HCT116 (cell line): ENCODE measurements at regions not wholly inside any gene's neighbourhood (a gene's known extent, or its start where the extent isn't known, plus 50 kb on each side); places are given as distances from the start of the nearest gene placed in this dataset.

Source experiments
- ATAC-seq: fragments of 200-7000 bp; cut with Tn5 transposase; 2 replicates; pipeline ENCODE4 v1.9.1; 2020; ENCODE audit warnings: mild to moderate bottlenecking, moderate library complexity
- BruUV-seq: library from RNA; stranded (reverse); fragments of 400-500 nt; replicated peaks from 2 replicates; lab custom pipeline; 2021; lab: Mats Ljungman, UMichigan
- CTCF ChIA-PET: fragments of 300-600 bp; sonication (Branson Sonifier 250); formaldehyde crosslinking; loops from one replicate; lab custom pipeline; 2021; ENCODE audit warnings: antibody characterized with exemption; lab: Charles Lee
- POLR2A ChIA-PET: fragments of 300-600, 350-600 bp; sonication (Branson Sonifier 250); formaldehyde crosslinking; loops from one replicate; lab custom pipeline; 2021; ENCODE audit warnings: antibody characterized with exemption; lab: Charles Lee
- RAD21 ChIA-PET, 2 experiments: fragments of 300-600 bp; sonication (Branson Sonifier 250); formaldehyde crosslinking; loops; one replicate each; lab custom pipeline; 2023; ENCODE audit warnings: low total read pairs in 2 of 2; ENCODE audit not compliant: uncharacterized antibody in 2 of 2, unreplicated experiment in 2 of 2, low non-redundant PET in 1 of 2; lab: Charles Lee
- DNase-seq: peaks from one replicate; pipeline ENCODE4 v3.0.0-alpha.2; 2010; ENCODE audit warnings: low read depth, low spot score
- H2AFZ ChIP-seq: fragments of 200-600 bp; shearing (Covaris generic), sonication (generic); 2 replicates; pipeline ENCODE4 v1.6.1; 2017; ENCODE audit warnings: low read depth, mixed run types, mixed read lengths, antibody characterized with exemption, low read length; ENCODE audit not compliant: poor library complexity, severe bottlenecking
- H3K27ac ChIP-seq: 2 replicates; pipeline ENCODE4 v1.5.1; 2012; ENCODE audit warnings: low read depth, low read length
- H3K27me3 ChIP-seq: fragments of 200-600 bp; sonication (generic); 2 replicates; pipeline ENCODE4 v1.6.1; 2016; ENCODE audit warnings: mixed run types, low read length, mixed read lengths; ENCODE audit not compliant: insufficient read depth
- H3K36me3 ChIP-seq, 2 experiments: fragments of 200-500 bp in 1 of 2; fragments of 200-600 bp in 1 of 2; sonication (Bioruptor generic) in 1 of 2; sonication (generic) in 1 of 2; 2 replicates each; pipeline versions ENCODE4 v1.5.1 to v1.6.1; 2014 to 2016; ENCODE audit warnings: low read length in 2 of 2, inconsistent platforms in 1 of 2, mixed read lengths in 1 of 2, mixed run types in 1 of 2; ENCODE audit not compliant: insufficient read depth in 2 of 2, control insufficient read depth in 1 of 2
- H3K4me1 ChIP-seq, 2 experiments: fragments of 200-600 bp in 1 of 2; sonication (generic) in 1 of 2; 2 replicates each; pipeline versions ENCODE4 v1.5.1 to v1.6.1; 2012 to 2017; ENCODE audit warnings: low read length in 2 of 2, inconsistent platforms in 1 of 2, mild to moderate bottlenecking in 1 of 2, mixed read lengths in 1 of 2, mixed run types in 1 of 2, moderate library complexity in 1 of 2; ENCODE audit not compliant: insufficient read depth in 2 of 2, control insufficient read depth in 1 of 2
- H3K4me2 ChIP-seq: fragments of 200-600 bp; sonication (generic); 2 replicates; pipeline ENCODE4 v1.6.1; 2017; ENCODE audit warnings: mixed run types, low read length, mixed read lengths
- H3K4me3 ChIP-seq, 2 experiments: fragments of 200-600 bp in 1 of 2; sonication (generic) in 1 of 2; replicated peaks in 1 of 2; 2 replicates each; pipeline ENCODE4 v1.5.1; 2011 to 2016; ENCODE audit warnings: low read length in 2 of 2, control low read depth in 1 of 2, low read depth in 1 of 2, mild to moderate bottlenecking in 1 of 2, mixed read lengths in 1 of 2, mixed run types in 1 of 2
- H3K79me2 ChIP-seq: fragments of 200-600 bp; sonication (generic); 2 replicates; pipeline ENCODE4 v1.6.1; 2017; ENCODE audit warnings: mild to moderate bottlenecking, mixed run types, low read length, moderate library complexity, mixed read lengths; ENCODE audit not compliant: insufficient read depth
- H3K9ac ChIP-seq: fragments of 200-600 bp; sonication (generic); 2 replicates; pipeline ENCODE4 v1.6.1; 2016; ENCODE audit warnings: low read length, mixed read lengths
- H3K9me2 ChIP-seq: fragments of 200-600 bp; sonication (generic), shearing (Covaris generic); 2 replicates; pipeline ENCODE4 v1.6.1; 2017; ENCODE audit warnings: mixed run types, mild to moderate bottlenecking, moderate library complexity; ENCODE audit not compliant: insufficient read depth
- H3K9me3 ChIP-seq, 2 experiments: fragments of 200-500 bp in 1 of 2; fragments of 200-600 bp in 1 of 2; sonication (Bioruptor generic) in 1 of 2; sonication (generic) in 1 of 2; 2 replicates each; pipeline ENCODE4 v1.6.1; 2014 to 2017; ENCODE audit warnings: low read length in 2 of 2, mixed read lengths in 2 of 2, inconsistent platforms in 1 of 2, low read depth in 1 of 2, mild to moderate bottlenecking in 1 of 2, mixed run types in 1 of 2, moderate library complexity in 1 of 2; ENCODE audit not compliant: control insufficient read depth in 1 of 2, insufficient read depth in 1 of 2
- H4K20me1 ChIP-seq: fragments of 200-600 bp; sonication (generic), shearing (Covaris generic); 2 replicates; pipeline ENCODE4 v1.6.1; 2017; ENCODE audit warnings: mixed run types, mild to moderate bottlenecking, moderate library complexity; ENCODE audit not compliant: insufficient read depth
- CEBPB ChIP-seq: IDR thresholded peaks from 2 replicates; pipeline ENCODE4 v1.6.1; 2012; ENCODE audit warnings: low read depth
- CTCF ChIP-seq, 3 experiments: fragments of 200-600 bp in 1 of 3; sonication (generic) in 1 of 3; IDR thresholded peaks in 2 of 3; conservative IDR thresholded peaks in 1 of 3; 2 replicates each; pipeline ENCODE4 v1.5.1; 2012 to 2017; ENCODE audit warnings: low read depth in 2 of 3, low read length in 2 of 3, antibody characterized with exemption in 1 of 3, borderline replicate concordance in 1 of 3, control low read depth in 1 of 3, mild to moderate bottlenecking in 1 of 3, mixed read lengths in 1 of 3, mixed run types in 1 of 3, moderate library complexity in 1 of 3; ENCODE audit not compliant: insufficient read depth in 1 of 3
- RAD21 ChIP-seq: IDR thresholded peaks from 2 replicates; pipeline ENCODE4 v1.6.1; 2012; ENCODE audit warnings: low read depth, mild to moderate bottlenecking
- REST ChIP-seq: IDR thresholded peaks from 2 replicates; pipeline ENCODE4 v1.6.1; 2012; ENCODE audit warnings: low read depth
- SIN3A ChIP-seq: IDR thresholded peaks from 2 replicates; pipeline ENCODE4 v1.6.1; 2012; ENCODE audit warnings: low read depth
- SRF ChIP-seq: IDR thresholded peaks from 2 replicates; pipeline ENCODE4 v1.6.1; 2012; ENCODE audit warnings: low read depth
- TCF7L2 ChIP-seq: IDR thresholded peaks from 2 replicates; pipeline ENCODE4 v1.7.0; 2011; ENCODE audit warnings: borderline replicate concordance, inconsistent platforms; ENCODE audit not compliant: insufficient read depth, insufficient read length; ENCODE audit errors: extremely low read depth
- YY1 ChIP-seq: IDR thresholded peaks from 2 replicates; pipeline ENCODE4 v1.6.1; 2011; ENCODE audit warnings: low read length, low read depth, moderate library complexity, mild to moderate bottlenecking; ENCODE audit not compliant: insufficient replicate concordance; ENCODE audit errors: extremely low read depth
- ZFX ChIP-seq: fragments of 450-650 bp; IDR thresholded peaks from 2 replicates; pipeline ENCODE4 v1.6.1; 2017
- ZNF274 ChIP-seq: fragments of 200-500 bp; sonication (Bioruptor generic); IDR thresholded peaks from 2 replicates; pipeline ENCODE4 v1.6.1; 2014; ENCODE audit warnings: mild to moderate bottlenecking, low read depth, low read length, inconsistent platforms
- intact Hi-C: fragments of 100-400 bp; cut with micrococcal nuclease; formaldehyde crosslinking; loops from 2 replicates; pipeline ENCODE4 v1.10.0; 2022
- TF ChIP-seq, protein P1 (sequence below): IDR thresholded peaks from 2 replicates; pipeline ENCODE4 v1.6.1; 2012

DNA sequence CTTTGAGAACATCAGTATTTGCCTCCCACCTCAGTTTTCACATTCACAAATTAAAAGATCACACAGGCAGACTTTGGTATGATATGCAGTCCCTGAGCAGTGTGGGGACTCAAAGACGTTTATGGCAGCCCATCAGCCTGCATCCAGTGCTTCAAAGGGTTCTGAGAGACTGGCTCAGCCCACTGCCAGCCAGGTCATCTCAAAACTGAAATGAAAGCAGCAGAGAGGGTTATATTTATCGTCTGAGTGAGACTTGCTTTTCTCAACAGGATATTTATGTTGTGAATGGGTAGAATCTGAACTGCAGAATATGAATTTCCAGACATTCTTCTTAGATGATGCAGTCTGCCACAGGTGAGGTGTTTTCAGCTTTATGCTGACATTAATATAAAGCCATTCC is 159.8 kb downstream of the NRN1 start:
- Histone ChIP-seq H3K4me1 (no peaks in the 10 kb centered on the region), H3K9me3 (no peaks in the 10 kb centered on the region), H2AFZ (no peak overlapping the region), H3K27ac (no peak overlapping the region), H3K4me3 (no peak overlapping the region), H3K36me3 (no peaks in the 10 kb centered on the region), H3K27me3 (peaks cover 58% of the 10 kb centered on the region), H3K79me2 (no peaks in the 10 kb centered on the region), H3K9me2 (no peaks in the 10 kb centered on the region), H3K9ac (no peak overlapping the region), H4K20me1 (no peaks in the 10 kb centered on the region), H3K4me2 (no peak overlapping the region)
- POLR2A ChIA-PET, result no interaction called here
- TF ChIP-seq SRF (no peak), RAD21 (no peak), YY1 (no peak), ZFX (no peak), CTCF (IDR thresholded peaks at IDR 0.05 in 2 of 3, conservative IDR thresholded peaks at IDR 0.05 in 1 of 3; ENCODE audit: borderline replicate concordance in 1 of 3, insufficient read depth in 1 of 3, low read depth in 2 of 3, low read length in 2 of 3) (no peak), CEBPB (no peak), ZNF274 (no peak), SIN3A (no peak), TCF7L2 (no peak), REST (no peak)
- TF ChIP-seq, protein P1, sequence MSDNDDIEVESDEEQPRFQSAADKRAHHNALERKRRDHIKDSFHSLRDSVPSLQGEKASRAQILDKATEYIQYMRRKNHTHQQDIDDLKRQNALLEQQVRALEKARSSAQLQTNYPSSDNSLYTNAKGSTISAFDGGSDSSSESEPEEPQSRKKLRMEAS, result no peak
- RAD21 ChIA-PET, result no interaction called here
- ATAC-seq (no peak), DNase-seq (no peak)
- intact Hi-C loops, result no loop called here
- no TSS peak for BruUV-seq
- CTCF ChIA-PET, result no interaction called here
